A549 (cell line): ENCODE measurements at regions not wholly inside any gene's neighbourhood (a gene's known extent, or its start where the extent isn't known, plus 50 kb on each side); places are given as distances from the start of the nearest gene placed in this dataset.

ENCODE experiments used
- ATAC-seq, 2 experiments: fragments of 200-7000 bp in 1 of 2; fragments of >200 bp in 1 of 2; cut with Nextera tagmentation in 1 of 2; cut with Tn5 transposase in 1 of 2; 3 replicates each; pipeline versions ENCODE4 v1.8.0 to v1.9.1; 2018 to 2020; ENCODE audit warnings: mild to moderate bottlenecking in 1 of 2, moderate library complexity in 1 of 2
- CTCF ChIA-PET: fragments of 300-600 bp; sonication (Branson Sonifier 250); formaldehyde crosslinking; extraction: SDS; loops from one replicate; lab custom pipeline; 2021; ENCODE audit warnings: antibody characterized with exemption, inconsistent platforms; lab: Yijun Ruan, JAX
- POLR2A ChIA-PET: fragments of 350-600 bp; formaldehyde crosslinking; extraction: SDS; loops from one replicate; lab custom pipeline; 2021; ENCODE audit warnings: antibody characterized with exemption, inconsistent platforms; lab: Yijun Ruan, JAX
- DNase-seq, 2 experiments: peaks; one replicate each; pipeline versions ENCODE4 v3.0.0 to v3.0.0-alpha.2; 2011 to 2016; ENCODE audit warnings: low read depth in 1 of 2, low spot score in 1 of 2
- FAIRE-seq: peaks from 2 replicates; lab custom pipeline; 2011; peaks lifted over from hg19 to GRCh38; lab: Jason Lieb, UNC
- H3K27ac ChIP-seq, 2 experiments: fragments of >200 bp; sonication (Bioruptor Twin); formaldehyde crosslinking; 3 replicates each; pipeline ENCODE4 v1.5.1; 2016 to 2017
- H3K4me1 ChIP-seq: fragments of >200 bp; sonication (Bioruptor Twin); formaldehyde crosslinking; 3 replicates; pipeline ENCODE4 v1.6.1; 2016
- H3K4me2 ChIP-seq: fragments of >200 bp; sonication (Bioruptor Twin); formaldehyde crosslinking; 3 replicates; pipeline ENCODE4 v1.6.1; 2016
- H3K4me3 ChIP-seq: fragments of >200 bp; sonication (Bioruptor Twin); formaldehyde crosslinking; 3 replicates; pipeline ENCODE4 v1.5.1; 2016
- H3K9me3 ChIP-seq: fragments of >200 bp; sonication (Bioruptor Twin); formaldehyde crosslinking; 3 replicates; pipeline ENCODE4 v1.6.1; 2016
- BHLHE40 ChIP-seq: IDR thresholded peaks from 2 replicates; pipeline ENCODE4 v1.6.1; 2012; ENCODE audit warnings: low read depth, low read length, inconsistent platforms
- CBX2 ChIP-seq: fragments of 200-600 bp; sonication (generic); IDR thresholded peaks from 2 replicates; pipeline ENCODE4 v1.6.1; 2016; ENCODE audit warnings: low read depth, mild to moderate bottlenecking, borderline replicate concordance
- EHMT2 ChIP-seq: fragments of 200-600 bp; sonication (generic); IDR thresholded peaks from 2 replicates; pipeline ENCODE4 v1.6.1; 2016; ENCODE audit warnings: antibody characterized with exemption, low read depth, mild to moderate bottlenecking, moderate library complexity
- ELK1 ChIP-seq: fragments of 150-350 bp; IDR thresholded peaks from 2 replicates; pipeline ENCODE4 v1.6.1; 2014; ENCODE audit warnings: low read depth, mild to moderate bottlenecking, low read length
- EP300 ChIP-seq, 2 experiments: fragments of >200 bp; sonication (Bioruptor Twin); formaldehyde crosslinking; IDR thresholded peaks; 2 replicates in 1 of 2; 3 replicates in 1 of 2; pipeline ENCODE4 v1.6.1; 2016 to 2017
- ESRRA ChIP-seq: fragments of 150-350 bp; IDR thresholded peaks from 2 replicates; pipeline ENCODE4 v1.6.1; 2014; ENCODE audit warnings: mild to moderate bottlenecking, low read length, borderline replicate concordance
- FOSB ChIP-seq: fragments of 250-450 bp; sonication (Bioruptor Pico); IDR thresholded peaks from 2 replicates; pipeline ENCODE4 v1.5.0; 2020; ENCODE audit warnings: mild to moderate bottlenecking, moderate library complexity
- FOSL2 ChIP-seq, 2 experiments: fragments of 450-650 bp in 1 of 2; fragments of >200 bp in 1 of 2; sonication (Bioruptor Twin) in 1 of 2; formaldehyde crosslinking; IDR thresholded peaks; 2 replicates each; pipeline versions ENCODE4 v1.5.0 to v1.6.1; 2016 to 2020; ENCODE audit warnings: mild to moderate bottlenecking in 1 of 2, moderate library complexity in 1 of 2
- FOXS1 ChIP-seq: fragments of 250-450 bp; sonication (Bioruptor Pico); IDR thresholded peaks from 2 replicates; pipeline ENCODE4 v1.5.0; 2020; ENCODE audit warnings: mild to moderate bottlenecking, moderate library complexity
- GATA3 ChIP-seq: IDR thresholded peaks from 2 replicates; pipeline ENCODE4 v1.6.1; 2012; ENCODE audit warnings: borderline replicate concordance
- HDAC2 ChIP-seq: fragments of 200-600 bp; sonication (generic); IDR thresholded peaks from 2 replicates; pipeline ENCODE4 v1.6.1; 2016
- HES2 ChIP-seq: fragments of >200 bp; sonication (Bioruptor Twin); formaldehyde crosslinking; IDR thresholded peaks from 2 replicates; pipeline ENCODE4 v1.6.1; 2016
- HEYL ChIP-seq: fragments of 250-450 bp; sonication (Bioruptor Pico); IDR thresholded peaks from 2 replicates; pipeline ENCODE4 v1.8.0; 2021; ENCODE audit warnings: mild to moderate bottlenecking, moderate library complexity
- JUN ChIP-seq, 2 experiments: fragments of >200 bp; sonication (Bioruptor Twin); formaldehyde crosslinking; IDR thresholded peaks; 2 replicates in 1 of 2; 3 replicates in 1 of 2; pipeline ENCODE4 v1.6.1; 2016 to 2017
- MAFK ChIP-seq: fragments of 450-650 bp; IDR thresholded peaks from 2 replicates; pipeline ENCODE4 v1.6.1; 2014; ENCODE audit not compliant: partially characterized antibody
- NFE2L2 ChIP-seq: fragments of 150-350 bp; conservative IDR thresholded peaks from 2 replicates; pipeline ENCODE4 v1.6.1; 2014; ENCODE audit warnings: low read length
- PHF8 ChIP-seq: fragments of 200-600 bp; sonication (generic); IDR thresholded peaks from 2 replicates; pipeline ENCODE4 v1.6.1; 2016; ENCODE audit warnings: low read depth, mild to moderate bottlenecking, antibody characterized with exemption, moderate library complexity, borderline replicate concordance
- POLR2AphosphoS2 ChIP-seq: conservative IDR thresholded peaks from 2 replicates; pipeline ENCODE4 v1.6.1; 2012; ENCODE audit warnings: low read length, improper control_type of control experiment, inconsistent platforms
- RARB ChIP-seq: fragments of 250-450 bp; sonication (Bioruptor Pico); IDR thresholded peaks from 2 replicates; pipeline ENCODE4 v1.8.0; 2021; ENCODE audit warnings: mild to moderate bottlenecking, moderate library complexity
- REST ChIP-seq: fragments of 200-600 bp; sonication (generic); IDR thresholded peaks from 2 replicates; pipeline ENCODE4 v1.6.1; 2016; ENCODE audit warnings: antibody characterized with exemption, mild to moderate bottlenecking, moderate library complexity
- RFX5 ChIP-seq: fragments of 450-650 bp; IDR thresholded peaks from 2 replicates; pipeline ENCODE4 v1.7.1; 2014; ENCODE audit warnings: antibody characterized with exemption, mild to moderate bottlenecking, moderate library complexity
- RNF2 ChIP-seq: fragments of 200-600 bp; sonication (generic); IDR thresholded peaks from 2 replicates; pipeline ENCODE4 v1.6.1; 2016; ENCODE audit warnings: low read depth, mild to moderate bottlenecking, antibody characterized with exemption, moderate library complexity, borderline replicate concordance
- SREBF2 ChIP-seq: fragments of 450-650 bp; IDR thresholded peaks from 2 replicates; pipeline ENCODE4 v1.6.1; 2014; ENCODE audit warnings: mild to moderate bottlenecking, moderate library complexity
- ZC3H11A ChIP-seq: fragments of 450-650 bp; IDR thresholded peaks from 2 replicates; pipeline ENCODE4 v1.6.1; 2014; ENCODE audit warnings: antibody characterized with exemption, mild to moderate bottlenecking
- ZNF302 ChIP-seq: fragments of 250-450 bp; sonication (Bioruptor Pico); IDR thresholded peaks from 2 replicates; pipeline ENCODE4 v1.9.0; 2021; ENCODE audit warnings: inconsistent platforms, mild to moderate bottlenecking, moderate library complexity
- WGBS: methylation state at CpG from one replicate; pipeline ENCODE4 v1.1.6; 2017; ENCODE audit errors: missing lambda C conversion rate; 5-methylcytosine and 5-hydroxymethylcytosine counted together
- TF ChIP-seq, protein P1 (sequence below): fragments of 250-450 bp; sonication (Bioruptor Pico); IDR thresholded peaks from 2 replicates; pipeline ENCODE4 v1.5.0; 2021; ENCODE audit warnings: mild to moderate bottlenecking, moderate library complexity, borderline replicate concordance
- TF ChIP-seq, protein P2 (sequence below): IDR thresholded peaks from 2 replicates; pipeline ENCODE4 v1.6.1; 2012; ENCODE audit warnings: low read depth, borderline replicate concordance

- WGBS, result 97% methylated on average over 2 of the region's 2 CpGs
- CTCF ChIA-PET, result no interaction called here
- Histone ChIP-seq H3K4me1 (no peaks in the 10 kb centered on the region), H3K9me3 (no peaks in the 10 kb centered on the region), H3K4me2 (no peak overlapping the region), H3K4me3 (no peak overlapping the region), H3K27ac (no peak overlapping the region)
- TF ChIP-seq BHLHE40, result no peak
- no peak for TF ChIP-seq POLR2AphosphoS2
- no peak for TF ChIP-seq ELK1
- no peak for TF ChIP-seq ESRRA
- TF ChIP-seq EHMT2, result no peak
- no peak for TF ChIP-seq GATA3
- no peak for TF ChIP-seq FOSB (CRISPR knock-in tag)
- TF ChIP-seq RARB, result no peak
- TF ChIP-seq REST, result no peak
- no peak for TF ChIP-seq ZC3H11A
- TF ChIP-seq RNF2, result no peak
- TF ChIP-seq EP300 (IDR thresholded peaks at IDR 0.05), result no peak
- no peak for TF ChIP-seq FOXS1 (CRISPR knock-in tag)
- no peak for TF ChIP-seq HES2
- no peak for TF ChIP-seq MAFK
- POLR2A ChIA-PET, result no interaction called here
- DNase-seq, result no peak
- no peak for ATAC-seq
- FAIRE-seq, result no peak
Observed at GRCh38 chr18:10011751-10012150, 97.9 kb downstream of the VAPA start.

DNA sequence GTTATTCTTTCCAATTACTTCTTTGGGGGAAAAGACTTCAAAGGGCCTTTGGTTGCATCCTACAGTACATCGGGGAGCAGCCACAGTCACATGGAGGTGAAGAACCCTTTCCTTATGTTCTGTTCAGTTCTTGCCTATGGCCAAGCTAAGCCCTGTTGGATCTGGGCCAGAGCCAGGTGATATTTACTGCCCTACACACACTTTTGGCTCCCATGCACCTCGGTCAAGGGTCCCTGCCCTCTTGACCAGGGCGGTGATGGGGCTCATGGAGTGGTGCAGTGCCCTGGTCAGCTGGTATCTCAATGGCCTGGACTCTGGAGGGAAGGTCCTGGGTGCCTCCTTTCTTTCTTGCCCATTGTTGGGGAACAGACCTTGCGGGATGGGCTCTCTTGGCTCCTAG, 98.7 kb downstream of the VAPA start:
- H3K9me3 ChIP-seq, result no peaks in the 10 kb centered on the region
- no peak overlapping the region for H3K27ac ChIP-seq
- DNase-seq (no peak), ATAC-seq (no peak), FAIRE-seq (no peak)
- no peak overlapping the region for H3K4me3 ChIP-seq
- no peak overlapping the region for H3K4me2 ChIP-seq
- CTCF ChIA-PET, result no interaction called here
- no peaks in the 10 kb centered on the region for H3K4me1 ChIP-seq
- WGBS, result 34% methylated on average over 4 of the region's 4 CpGs
- POLR2A ChIA-PET, result no interaction called here
- TF ChIP-seq, protein P1, sequence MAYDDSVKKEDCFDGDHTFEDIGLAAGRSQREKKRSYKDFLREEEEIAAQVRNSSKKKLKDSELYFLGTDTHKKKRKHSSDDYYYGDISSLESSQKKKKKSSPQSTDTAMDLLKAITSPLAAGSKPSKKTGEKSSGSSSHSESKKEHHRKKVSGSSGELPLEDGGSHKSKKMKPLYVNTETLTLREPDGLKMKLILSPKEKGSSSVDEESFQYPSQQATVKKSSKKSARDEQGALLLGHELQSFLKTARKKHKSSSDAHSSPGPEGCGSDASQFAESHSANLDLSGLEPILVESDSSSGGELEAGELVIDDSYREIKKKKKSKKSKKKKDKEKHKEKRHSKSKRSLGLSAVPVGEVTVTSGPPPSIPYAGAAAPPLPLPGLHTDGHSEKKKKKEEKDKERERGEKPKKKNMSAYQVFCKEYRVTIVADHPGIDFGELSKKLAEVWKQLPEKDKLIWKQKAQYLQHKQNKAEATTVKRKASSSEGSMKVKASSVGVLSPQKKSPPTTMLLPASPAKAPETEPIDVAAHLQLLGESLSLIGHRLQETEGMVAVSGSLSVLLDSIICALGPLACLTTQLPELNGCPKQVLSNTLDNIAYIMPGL (CRISPR knock-in tag), result no peak
- TF ChIP-seq NFE2L2 (no peak), CBX2 (no peak), RFX5 (no peak), HDAC2 (no peak), SREBF2 (no peak), EHMT2 (no peak), ZNF302 (CRISPR knock-in tag) (no peak), HEYL (CRISPR knock-in tag) (no peak), JUN (IDR thresholded peaks at IDR 0.05) (no peak), PHF8 (no peak), FOSL2 (IDR thresholded peaks at IDR 0.05) (no peak), FOSL2 (CRISPR knock-in tag; IDR thresholded peaks at IDR 0.05) (no peak)
- TF ChIP-seq, protein P2, sequence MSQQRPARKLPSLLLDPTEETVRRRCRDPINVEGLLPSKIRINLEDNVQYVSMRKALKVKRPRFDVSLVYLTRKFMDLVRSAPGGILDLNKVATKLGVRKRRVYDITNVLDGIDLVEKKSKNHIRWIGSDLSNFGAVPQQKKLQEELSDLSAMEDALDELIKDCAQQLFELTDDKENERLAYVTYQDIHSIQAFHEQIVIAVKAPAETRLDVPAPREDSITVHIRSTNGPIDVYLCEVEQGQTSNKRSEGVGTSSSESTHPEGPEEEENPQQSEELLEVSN, result no peak
